Stimulated activated CD4-positive, alpha-beta T cell treated with anti-CD3 and anti-CD28 coated beads, Interleukin-2, amount 100 ng/mL, for 48 hours (primary cell): ENCODE measurements at regions not wholly inside any gene's neighbourhood (a gene's known extent, or its start where the extent isn't known, plus 50 kb on each side); places are given as distances from the start of the nearest gene placed in this dataset.
A peak's percentile ranks its signal among the peaks of the same experiment; 100 is the strongest.

Source experiments
- DNase-seq, 2 donors: peaks; one replicate each; pipeline ENCODE4 v3.0.0-alpha.2; 2020

DNA sequence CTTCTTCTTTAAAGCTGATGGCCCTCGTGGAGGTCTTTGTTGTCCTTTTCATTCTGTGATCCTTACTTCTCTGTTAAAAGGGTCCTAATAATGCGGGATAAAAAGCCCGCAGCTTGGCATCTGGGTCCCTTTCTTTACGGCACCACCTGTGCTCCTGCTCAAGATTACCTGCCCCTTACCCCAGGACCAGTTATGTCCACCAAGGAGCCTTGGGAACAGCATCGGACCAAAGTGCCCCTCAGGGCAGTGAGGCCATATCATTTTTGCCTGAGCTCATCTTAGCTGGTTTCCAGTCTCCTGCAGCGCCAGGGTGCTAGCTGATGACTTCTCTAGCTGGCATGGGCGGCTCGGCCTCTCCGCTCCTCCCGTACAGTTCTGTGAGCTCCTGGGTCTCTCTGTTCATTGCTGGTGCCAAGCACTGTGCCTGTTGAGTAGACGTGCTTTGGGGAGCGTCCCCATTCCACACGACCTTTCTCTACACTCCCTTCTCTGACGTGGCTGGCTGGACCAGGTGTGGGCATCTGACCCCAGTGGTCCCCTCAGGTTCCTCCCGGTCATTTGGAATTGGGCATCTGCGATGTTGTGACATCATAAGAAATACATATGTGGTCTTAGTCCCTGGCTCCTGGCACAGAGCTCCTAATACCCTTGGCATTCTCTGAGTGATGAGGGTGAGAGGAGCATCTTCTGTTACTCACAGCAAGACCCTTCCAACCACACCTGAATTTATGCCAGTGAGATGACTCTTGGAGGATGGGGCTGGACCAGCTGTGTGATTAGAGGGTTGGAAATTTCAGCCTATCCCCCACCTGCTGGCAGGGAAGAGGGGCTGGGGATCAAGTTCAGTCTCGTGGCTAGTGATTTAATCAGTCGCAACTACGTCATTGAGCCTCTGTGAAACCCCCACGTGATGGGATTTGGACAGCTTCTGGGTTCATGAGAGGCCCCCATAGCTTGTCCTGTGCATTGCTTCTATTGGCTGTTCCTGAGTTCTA is 134.2 kb upstream of the HS6ST1 start:
- no peak for DNase-seq

DNA sequence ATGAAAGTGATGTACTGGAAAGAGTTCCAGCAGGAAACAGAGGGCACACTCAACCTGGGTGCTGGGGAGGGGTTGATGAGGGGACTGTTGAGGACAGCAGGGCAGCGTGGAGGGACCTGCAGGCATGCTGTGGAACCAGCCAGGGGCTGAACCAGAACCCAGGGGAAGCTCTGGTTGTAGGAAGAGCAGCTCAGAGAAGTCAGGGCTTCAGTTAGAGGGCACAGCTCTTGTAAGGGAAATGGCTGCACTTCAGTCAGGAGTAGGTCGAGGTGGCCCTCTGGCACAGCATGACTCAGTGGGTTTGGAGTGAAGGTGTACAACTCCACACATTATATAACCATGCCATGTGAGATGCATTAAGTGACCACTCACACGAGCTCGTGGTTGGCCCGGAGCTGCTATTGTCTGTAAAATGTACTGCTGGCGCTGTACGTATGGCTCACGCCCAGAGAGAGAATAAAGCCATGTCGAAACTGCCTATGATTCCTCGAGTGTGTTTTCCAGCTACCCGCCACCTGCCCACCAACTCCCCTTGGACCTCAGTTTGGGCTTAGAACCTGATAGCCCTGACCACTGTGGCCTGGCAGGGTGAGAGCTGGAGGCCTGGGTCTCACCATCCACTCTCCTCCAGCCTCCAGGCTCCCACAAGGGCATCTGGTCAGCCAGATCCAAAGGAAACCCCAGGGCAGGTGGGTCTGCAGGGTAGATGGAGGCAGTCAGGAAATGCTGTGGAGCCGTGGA is 136.5 kb upstream of the HS6ST1 start:
- no peak for DNase-seq

DNA sequence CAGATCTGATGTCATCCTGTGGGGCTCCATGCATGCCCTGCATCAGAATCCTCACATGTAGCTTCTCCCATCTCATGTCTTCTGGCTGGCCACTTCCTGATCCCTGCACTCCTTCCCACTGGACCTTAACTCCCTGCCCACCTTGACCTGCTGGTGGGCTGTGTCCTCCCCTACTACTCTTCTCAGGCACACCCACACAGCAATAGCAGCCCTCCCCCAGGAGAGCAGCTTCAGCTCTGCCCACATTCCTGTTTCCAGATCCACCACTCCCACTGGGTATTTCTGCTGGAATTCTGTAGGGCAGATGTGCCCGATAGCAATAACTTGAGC is 137.0 kb upstream of the HS6ST1 start:
- DNase-seq, result no peak

DNA sequence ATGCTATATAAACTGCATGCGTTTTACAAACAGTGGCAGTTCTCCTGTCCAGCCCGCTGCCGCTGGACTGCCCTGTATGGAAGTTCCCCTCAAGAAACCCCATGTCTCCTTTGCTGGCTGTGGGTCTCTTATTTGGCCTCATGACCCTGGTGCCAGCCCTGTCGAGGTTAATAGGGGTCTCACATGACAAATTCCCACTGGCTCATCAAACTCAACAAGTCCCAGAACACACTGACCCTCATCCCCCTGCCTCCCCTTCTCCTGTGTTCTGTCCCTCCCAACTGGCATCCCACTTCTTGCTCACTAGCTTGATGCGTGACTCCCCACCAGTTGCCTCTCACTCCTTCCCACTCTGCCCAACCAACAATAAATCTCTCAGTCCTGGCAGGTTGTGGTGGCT is 137.6 kb upstream of the HS6ST1 start:
- DNase-seq, result no peak

DNA sequence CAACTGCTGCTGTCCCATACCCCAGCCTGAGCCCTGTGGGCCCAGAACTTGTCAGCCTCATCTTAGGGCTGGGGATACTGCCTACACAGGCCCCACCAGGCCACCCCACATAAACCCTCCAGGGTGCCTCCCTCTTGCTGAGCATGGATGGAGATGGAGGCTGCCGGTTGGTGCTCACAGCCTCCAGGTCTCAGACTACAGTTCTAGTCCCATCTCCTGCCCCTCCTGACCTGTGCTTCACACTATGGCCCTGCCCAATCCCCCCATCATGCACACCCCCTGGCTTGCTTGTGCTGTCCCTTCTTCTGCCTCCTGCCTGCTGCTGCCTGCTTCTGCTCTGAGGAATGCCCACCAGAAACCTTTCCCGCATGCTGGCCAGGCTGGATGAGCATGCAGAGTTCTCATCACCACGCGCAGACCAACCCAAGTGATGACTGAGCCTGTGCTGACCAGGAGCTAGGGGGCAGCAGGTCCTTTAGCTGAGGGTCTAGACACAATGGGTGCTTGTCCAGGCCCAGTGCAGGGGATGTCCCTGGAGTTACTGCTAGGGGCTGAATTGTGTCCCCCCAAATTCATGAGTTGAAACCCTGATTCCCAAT is 138.4 kb upstream of the HS6ST1 start:
- no peak for DNase-seq

DNA sequence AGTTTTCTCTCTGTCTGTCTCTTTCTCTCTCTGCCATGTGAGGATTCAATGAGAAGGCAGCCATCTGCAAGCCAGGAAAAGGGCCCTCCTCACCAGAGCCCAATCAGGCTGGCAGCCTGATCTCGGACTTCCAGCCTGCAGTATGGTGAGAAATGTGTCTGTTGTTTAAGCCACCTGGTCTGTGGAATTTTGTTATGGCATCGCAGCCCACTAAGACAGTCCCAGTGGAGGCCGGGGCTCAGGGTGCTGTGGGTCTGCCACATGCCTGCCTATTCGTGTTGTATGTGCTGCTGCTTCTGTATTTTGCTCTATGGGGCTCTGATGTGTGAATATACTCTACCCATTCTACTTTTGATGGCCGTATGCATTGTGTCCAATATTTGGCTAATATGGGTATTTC is 139.0 kb upstream of the HS6ST1 start:
- no peak for DNase-seq

DNA sequence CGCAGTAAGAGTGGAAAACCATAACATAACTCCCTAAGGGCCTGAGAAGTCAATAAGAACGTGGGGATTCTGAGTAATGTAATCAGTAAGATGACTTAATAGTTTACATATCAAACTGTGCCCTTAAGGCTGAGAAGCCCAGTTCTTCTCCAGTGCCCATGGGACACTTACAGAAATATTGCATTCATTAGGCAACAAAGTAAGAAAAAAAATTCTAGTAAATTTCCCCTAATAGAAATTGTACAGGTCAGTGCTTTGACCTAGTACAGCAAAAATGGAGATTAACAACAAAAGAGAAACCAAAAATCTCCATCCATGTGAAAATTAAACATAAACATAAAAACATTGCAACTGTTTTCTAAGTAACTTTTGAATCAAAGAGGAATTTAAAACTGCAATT is 139.8 kb upstream of the HS6ST1 start:
- no peak for DNase-seq

DNA sequence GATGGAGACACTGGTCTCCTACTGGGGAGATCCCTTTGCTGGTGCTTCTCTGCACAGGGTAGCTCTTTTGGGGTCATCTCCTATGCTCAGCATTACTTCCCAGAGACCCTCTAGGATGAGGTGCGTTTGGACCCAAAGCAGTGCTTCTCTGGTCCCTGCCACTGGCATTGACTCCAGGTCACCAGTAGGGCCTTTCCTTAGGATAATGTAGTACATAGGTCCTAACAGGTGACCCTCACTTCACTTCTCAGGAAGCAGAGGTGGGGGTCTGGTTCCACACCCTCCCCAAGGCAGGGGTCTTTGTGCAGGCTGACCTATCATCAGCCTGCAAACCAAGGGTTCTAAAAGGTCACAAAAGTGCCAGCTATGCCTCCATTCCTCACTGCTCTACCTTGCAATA is 145.8 kb upstream of the HS6ST1 start:
- no peak for DNase-seq

DNA sequence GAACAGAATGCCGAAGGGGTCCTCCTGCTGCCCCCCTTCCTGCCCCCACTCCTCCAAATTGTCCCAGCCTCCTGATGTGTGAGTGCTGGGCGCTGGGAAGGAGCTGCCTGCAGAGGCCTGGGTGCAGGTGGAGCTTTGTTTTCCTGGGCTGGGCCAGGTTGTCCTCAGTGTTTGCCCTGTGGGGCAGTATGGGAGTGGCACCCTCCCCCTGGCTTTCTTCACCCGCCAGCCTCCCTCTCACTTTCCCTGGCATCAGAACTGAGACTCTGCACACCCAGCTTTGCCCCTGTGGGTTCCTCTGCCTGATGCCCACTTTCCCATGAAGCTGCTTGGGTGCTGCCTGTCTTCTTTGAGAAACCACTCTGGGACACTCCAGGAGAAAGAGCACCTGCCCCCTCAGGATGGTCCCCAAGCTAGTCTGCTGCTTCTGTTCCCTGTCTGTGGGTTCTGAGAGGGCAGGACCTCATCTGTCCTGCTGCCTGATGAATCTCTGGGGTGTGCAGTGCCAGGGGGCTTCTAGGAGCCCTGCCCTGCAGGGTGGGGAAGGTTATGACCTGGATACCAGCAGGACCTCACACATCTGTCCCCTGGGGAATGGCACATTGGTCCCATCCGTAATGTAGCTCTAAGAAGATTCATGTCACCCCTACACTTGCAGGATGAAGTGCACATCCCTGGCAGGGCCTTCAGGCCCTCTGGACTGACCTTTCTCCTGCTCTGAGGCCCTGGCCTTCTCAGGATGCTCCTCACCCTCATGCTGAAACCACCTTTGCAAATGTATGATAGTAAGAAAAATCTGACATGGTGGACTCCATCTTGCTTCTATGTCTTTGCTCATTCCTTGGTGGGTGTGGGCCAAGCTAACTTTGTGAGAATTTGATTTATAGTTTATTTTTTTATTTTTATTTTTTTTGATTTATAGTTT is 146.8 kb upstream of the HS6ST1 start:
- no peak for DNase-seq

DNA sequence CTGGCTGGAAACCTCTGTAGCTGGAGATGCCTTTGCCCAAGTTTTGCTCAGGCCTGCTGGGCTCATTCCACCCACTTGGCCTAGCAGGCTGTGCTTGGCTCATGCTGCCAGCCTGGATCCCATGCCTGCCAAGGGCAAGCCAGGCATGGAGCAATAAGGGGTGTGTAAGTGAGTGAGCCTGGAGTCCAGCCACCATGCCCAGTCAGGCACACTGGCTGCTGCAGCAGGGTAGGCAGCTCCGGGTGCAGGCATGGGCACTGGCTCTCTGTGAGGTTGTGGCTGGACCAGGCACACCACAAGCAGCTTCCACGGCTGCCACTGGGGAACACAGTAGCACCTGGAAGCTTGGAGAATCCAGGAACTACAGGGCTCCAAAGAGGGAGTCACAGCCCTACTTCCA is 147.7 kb upstream of the HS6ST1 start:
- no peak for DNase-seq

DNA sequence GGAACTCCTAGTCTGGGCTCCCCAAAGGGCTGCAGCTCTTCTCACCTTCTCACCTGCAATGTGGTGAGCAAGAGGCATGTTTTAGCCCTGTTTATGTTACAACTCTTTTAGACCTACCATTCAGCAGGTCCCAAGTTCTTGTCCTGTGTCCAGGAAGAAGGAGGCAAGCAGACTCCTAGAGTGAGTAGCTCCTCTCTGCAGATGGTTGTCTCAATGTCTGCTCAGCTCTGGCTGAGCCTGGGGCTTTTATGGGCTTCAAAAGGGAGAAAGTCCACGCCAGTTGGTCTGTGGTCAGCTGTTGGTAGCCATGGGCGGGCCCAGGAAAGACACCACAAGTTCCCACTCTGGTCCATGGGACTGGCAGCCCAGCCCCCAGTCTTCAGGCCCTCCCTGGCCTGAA is 148.1 kb upstream of the HS6ST1 start:
- no peak for DNase-seq

DNA sequence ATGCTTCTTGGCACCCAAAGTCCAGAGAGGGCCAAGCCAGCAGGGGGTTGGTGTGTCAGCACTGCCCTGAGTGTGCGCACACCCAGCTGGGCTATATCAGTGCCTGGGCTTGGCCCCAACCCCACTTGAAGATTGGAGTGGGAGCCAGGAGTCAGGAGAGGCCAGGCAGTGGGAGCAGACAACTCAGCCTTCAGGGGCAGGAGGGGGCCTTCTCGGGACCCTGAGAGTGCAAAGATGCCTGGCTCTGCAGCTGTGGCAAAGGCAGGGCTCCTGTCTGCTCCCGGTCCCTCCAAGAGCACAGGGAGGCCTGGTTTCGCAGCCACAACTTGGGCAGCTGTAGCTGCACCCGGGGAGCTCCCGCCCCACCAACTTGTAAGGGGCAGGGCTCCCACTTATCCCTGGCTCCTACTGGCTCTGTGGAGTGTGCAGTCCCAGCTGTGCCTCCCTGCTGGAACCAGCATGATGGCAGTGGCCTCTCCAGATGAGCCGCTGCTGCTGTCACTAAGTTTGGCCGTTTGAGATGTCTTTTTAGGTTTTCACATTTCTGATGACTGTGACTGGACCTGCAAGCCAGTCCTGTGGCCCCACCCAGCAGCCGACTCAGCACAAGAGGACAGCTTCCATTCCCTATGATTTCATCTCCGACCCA is 148.8 kb upstream of the HS6ST1 start:
- no peak for DNase-seq

DNA sequence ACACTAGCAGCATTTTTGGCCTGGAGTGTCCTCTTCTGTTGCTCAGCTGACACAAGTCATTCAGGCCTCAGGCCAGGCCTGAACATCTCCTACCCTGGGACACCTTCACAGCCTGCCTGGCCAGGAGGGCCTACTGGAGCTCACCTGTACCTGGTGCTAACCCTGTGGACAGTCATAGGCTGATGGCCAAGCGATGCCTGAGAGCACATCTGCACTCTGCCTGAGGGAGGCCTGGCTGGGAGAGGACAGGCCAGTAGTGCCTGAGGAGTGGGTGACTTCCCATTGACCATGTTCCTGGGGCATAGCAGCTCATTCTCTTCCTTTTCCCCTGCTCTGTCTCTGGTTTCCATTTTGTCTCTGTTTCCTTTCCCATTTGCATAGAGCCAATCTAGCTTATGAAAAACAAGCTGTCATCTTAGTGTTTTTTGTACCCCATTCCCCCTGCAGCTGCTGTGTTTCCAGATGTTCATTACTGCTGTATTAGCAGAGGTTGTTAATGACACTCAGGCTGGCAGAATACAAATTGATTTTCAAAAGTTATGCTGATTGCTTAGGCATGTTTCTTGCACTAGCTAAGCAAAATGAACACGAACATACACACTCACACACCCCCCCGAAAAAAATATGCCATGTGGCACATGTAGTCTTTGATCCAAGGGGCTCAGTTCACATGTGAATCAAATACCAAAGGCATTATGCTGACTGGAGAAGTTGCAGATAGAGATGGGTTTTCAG is 149.7 kb upstream of the HS6ST1 start:
- DNase-seq, result no peak

DNA sequence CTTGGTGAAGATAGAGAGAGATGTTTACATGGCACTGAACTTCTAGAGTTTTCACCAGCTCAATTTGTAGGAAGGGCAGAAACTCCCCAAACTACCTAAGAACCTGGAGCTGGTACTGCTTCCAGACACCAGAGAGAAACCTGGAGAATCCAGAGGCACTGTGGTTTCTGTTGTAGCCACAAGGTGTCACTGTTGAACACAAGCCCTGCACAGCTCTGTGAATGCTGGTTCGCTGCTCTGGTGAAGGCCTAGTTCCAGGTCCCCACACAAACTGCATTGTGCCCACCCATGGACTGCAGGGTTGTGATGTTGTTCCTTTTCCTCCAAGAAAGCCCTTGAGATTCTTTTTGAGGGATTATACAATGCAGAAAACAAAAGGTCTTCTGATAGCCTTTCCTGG is 150.5 kb upstream of the HS6ST1 start:
- no peak for DNase-seq

DNA sequence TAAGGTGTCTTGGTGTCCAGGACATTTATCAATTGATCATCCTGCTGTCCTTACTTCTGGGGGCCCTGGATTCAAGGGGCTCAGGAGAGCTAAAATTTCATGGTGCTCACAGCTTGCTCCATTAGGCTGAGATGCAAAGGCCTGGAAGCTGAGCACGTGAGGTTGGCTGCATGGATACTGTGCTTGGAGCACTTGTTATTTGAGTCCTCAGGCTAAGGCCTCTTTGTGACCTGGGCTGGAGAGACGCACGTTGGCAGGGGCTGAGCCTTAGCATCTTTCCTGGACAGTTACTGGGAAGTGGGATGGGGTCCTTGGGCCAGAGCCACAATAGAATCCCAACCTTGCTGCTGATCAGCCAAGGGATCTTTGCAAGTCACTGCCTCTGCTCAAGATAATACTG is 151.2 kb upstream of the HS6ST1 start:
- no peak for DNase-seq

DNA sequence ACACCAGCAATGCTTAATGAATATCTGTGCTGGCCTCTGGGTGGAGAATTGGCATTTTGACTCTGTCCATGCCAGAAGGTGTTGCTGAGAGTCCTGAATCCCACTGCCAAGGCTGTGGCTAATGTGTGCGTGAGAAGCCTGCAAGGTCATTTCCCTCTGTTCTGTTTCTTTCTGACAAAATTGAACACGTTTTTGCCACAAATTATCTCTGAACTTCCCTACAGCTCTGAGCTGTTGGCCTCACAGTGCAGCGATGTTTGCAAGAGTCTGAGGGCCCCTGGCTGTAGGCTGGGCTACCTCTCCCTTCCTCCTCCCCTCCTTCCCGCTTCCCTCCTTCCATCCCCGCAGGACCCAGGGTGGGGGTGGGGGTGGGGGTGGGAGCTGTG is 154.1 kb upstream of the HS6ST1 start:
- no peak for DNase-seq

DNA sequence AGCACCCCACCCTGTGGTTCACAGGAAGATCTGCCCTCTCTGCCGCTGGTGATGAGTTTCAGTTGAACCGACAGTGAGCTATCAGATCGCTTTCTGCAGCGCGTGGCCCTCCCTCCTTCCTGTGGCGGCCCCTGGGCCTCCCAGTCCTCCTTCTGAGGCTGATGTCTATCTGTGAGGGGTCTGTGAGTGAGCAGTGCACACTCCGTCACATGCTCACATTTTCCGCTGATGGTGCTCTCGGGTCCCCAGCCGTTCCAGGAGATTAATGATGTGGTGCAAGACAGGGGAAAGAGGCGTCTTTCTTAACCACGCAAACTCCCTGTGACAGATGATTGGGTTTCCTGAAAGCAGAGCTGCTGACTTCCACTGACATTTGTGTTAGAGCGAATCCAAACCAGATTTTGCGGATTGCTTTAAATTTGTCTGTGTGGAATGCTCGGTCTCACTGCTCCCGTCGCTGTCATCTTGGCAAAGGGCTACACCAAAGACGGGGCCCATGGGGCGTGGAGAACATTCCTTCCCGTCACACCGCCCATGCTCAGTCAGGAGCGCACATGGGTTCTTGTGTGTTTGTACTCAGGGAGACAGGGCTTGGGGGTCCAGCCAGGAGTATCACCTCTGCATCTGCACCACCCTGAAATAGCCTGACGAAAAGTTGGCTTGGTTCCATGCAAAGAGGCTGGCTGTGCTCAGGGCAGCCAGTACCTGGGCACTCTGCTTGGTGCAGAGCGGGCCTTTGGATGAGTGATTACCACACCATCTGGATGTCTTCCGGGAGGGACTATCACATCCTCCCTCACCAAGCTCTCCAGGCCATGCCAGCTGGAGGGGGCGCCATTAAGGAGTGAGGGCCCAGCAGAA is 154.7 kb upstream of the HS6ST1 start:
- DNase-seq, result peak in 1 of 2 donors; percentile 16

DNA sequence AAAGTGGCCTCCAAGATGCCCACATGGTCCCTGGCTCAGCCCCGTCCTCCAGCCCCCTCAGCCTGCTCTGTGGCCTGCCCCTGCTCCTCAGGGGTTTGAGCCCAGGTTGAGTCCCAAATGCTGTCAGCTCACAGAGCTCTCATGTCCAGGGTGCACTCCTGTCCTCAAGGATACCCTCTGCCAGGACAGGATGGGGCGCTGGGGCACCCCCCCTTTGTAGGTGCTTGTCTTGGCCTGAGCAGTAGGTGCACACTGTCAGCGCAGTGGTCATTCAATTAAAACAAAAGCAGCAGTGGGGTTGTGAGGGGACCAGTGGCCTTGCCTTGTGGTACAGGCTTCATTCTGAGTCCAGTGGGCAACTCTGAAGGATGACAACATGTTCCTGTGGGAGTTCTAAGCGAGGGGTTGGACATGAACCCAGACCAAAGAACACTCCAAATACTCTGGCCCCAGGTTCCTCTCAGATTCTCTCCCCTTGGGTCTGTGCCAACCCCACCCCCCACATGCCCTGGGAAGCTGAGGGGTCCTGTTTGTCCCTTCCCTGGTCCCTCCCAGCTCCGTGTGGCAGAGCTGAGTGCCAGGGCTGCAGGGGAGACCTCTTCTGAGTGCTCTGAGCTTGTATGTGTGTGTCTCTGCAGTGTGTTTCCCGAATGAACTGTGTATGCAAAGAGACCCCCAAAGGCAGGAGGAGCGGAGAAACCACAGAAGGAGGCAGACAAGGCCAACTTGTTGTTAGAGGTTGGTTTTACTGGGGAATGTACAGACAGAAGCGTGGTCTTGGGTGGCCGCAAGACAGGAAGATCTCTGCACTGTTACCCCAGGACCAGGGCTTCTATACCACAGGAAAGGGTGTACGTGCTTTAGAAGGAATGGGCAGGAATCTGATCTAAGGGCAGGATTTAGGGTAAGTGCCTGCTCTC is 155.6 kb upstream of the HS6ST1 start:
- no peak for DNase-seq

DNA sequence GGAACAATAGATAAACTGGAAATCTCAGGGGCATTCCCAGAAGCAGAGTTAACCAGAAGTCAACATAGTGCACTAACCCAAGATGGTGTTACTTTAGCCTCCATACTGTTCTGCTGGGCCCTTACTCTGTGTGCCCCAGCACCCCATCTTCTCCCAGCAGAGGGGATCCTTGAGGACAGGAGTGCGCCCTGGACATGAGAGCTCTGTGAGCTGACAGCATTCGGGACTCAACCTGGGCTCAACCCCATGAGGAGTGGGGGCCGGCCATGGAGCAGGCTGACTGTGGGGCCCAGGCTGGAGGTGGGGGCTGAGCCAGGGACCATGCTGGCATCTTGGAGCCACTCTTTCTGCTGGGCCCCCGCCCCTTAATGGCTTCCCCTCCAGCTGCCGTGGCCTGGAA is 156.3 kb upstream of the HS6ST1 start:
- no peak for DNase-seq
